ENCODE measurements at regions not wholly inside any gene's neighbourhood (a gene's known extent, or its start where the extent isn't known, plus 50 kb on each side); places are given as distances from the start of the nearest gene placed in this dataset.

- in situ Hi-C loops (cut with HindIII; ENCODE audit: low pct_ligation_motif_present, low sequenced_read_pairs): no loop called here
- no peak overlapping the region for H3K4me3 ChIP-seq (ENCODE audit: low read depth, low read length)
- TF ChIP-seq CTCF (IDR thresholded peaks at IDR 0.05; ENCODE audit: low read depth, low read length, missing control alignments): no peak
- no peaks in the 10 kb centered on the region for H3K27me3 ChIP-seq (replicated peaks)
- DNase-seq: no peak
- H3K27ac ChIP-seq: no peak overlapping the region
- H3K36me3 ChIP-seq (replicated peaks): no peaks in the 10 kb centered on the region
Measured at GRCh38 chr6:66328200-66328599, 621.2 kb upstream of the EYS start.

GRCh38 chr6:66326228-66326627 is 619.2 kb upstream of the EYS start:
- TF ChIP-seq CTCF (IDR thresholded peaks at IDR 0.05; ENCODE audit: low read depth, low read length, missing control alignments): no peak
- Histone ChIP-seq H3K27me3 (replicated peaks) (no peaks in the 10 kb centered on the region), H3K36me3 (replicated peaks) (no peaks in the 10 kb centered on the region), H3K27ac (no peak overlapping the region), H3K4me3 (ENCODE audit: low read depth, low read length) (no peak overlapping the region)
- in situ Hi-C loops (cut with HindIII; ENCODE audit: low pct_ligation_motif_present, low sequenced_read_pairs): no loop called here
- no peak for DNase-seq

DNA sequence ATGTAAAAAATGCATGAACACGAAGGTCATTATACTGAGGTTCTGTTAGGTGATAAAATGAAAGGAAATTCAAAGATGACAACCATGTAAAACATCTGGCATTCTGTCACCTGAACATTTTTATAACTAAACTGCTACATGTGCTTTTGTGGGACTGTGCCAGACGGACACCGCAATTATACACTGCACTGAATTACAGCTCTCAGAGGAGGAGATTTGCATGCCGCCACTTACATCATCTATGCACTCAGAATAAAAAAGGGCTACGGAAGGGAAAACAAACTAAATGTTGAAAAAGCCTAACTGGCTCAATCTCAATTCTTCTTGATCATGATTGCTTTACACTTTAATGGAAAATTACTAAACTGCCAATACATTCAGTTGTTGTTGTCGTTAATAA is 614.0 kb upstream of the EYS start:
- in situ Hi-C loops (cut with HindIII; ENCODE audit: low pct_ligation_motif_present, low sequenced_read_pairs): no loop called here
- no peak for TF ChIP-seq CTCF (IDR thresholded peaks at IDR 0.05; ENCODE audit: low read depth, low read length, missing control alignments)
- DNase-seq: no peak

DNA sequence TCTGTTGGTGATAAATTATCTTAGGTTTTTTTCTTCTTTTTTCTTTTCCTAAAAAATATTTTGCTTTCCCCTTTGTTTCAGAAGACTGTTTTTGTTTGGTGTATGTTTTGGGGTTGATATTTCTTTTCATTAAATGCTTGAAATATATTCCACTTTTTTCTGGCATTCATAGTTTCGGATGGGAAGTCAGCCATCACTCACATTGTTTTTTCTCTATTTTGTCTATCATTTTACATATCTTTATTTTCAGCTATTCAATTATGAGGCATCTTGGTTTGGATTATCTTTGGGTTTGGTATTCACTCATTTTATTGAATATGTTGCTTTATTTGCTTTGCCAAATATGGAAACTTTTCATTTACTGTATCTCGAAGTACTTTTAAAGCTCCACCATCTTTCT is 600.5 kb upstream of the EYS start:
- no peak overlapping the region for H3K27ac ChIP-seq
- no peaks in the 10 kb centered on the region for H3K27me3 ChIP-seq (replicated peaks)
- DNase-seq: no peak
- in situ Hi-C loops (cut with HindIII; ENCODE audit: low pct_ligation_motif_present, low sequenced_read_pairs): no loop called here
- H3K4me3 ChIP-seq (ENCODE audit: low read depth, low read length): no peak overlapping the region
- H3K36me3 ChIP-seq (replicated peaks): no peaks in the 10 kb centered on the region
- TF ChIP-seq CTCF (IDR thresholded peaks at IDR 0.05; ENCODE audit: low read depth, low read length, missing control alignments): no peak

More for the DNA sequence above, 614.0 kb upstream of the EYS start:
- Histone ChIP-seq H3K27ac (no peak overlapping the region), H3K4me3 (ENCODE audit: low read depth, low read length) (no peak overlapping the region), H3K27me3 (replicated peaks) (no peaks in the 10 kb centered on the region), H3K36me3 (replicated peaks) (no peaks in the 10 kb centered on the region)

DNA sequence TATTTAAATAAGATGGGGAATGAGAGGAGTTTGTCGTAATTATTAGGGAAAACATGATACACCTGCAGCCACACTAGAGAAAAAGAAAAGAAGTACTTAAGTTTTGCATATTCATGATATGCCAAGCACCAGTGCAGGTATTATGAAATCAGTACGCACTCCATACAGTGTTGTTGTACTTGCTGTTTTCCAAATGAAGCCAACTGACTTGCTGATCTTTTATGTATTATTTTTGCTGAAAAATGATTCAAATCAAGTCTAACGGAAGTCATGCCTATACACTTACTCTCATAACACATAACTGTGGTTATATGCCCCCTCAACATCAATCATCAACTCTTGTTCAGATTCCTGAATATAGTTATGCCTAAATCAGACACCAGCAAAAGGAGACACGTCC is 584.9 kb upstream of the EYS start:
- Histone ChIP-seq H3K27ac (no peak overlapping the region), H3K4me3 (ENCODE audit: low read depth, low read length) (no peak overlapping the region), H3K36me3 (replicated peaks) (no peaks in the 10 kb centered on the region), H3K27me3 (replicated peaks) (no peaks in the 10 kb centered on the region)
- DNase-seq: no peak
- TF ChIP-seq CTCF (IDR thresholded peaks at IDR 0.05; ENCODE audit: low read depth, low read length, missing control alignments): no peak
- in situ Hi-C loops (cut with HindIII; ENCODE audit: low pct_ligation_motif_present, low sequenced_read_pairs): no loop called here

GRCh38 chr6:66289889-66290288 is 582.9 kb upstream of the EYS start:
- H3K36me3 ChIP-seq (replicated peaks): no peaks in the 10 kb centered on the region
- in situ Hi-C loops (cut with HindIII; ENCODE audit: low pct_ligation_motif_present, low sequenced_read_pairs): no loop called here
- no peak for DNase-seq
- H3K27me3 ChIP-seq (replicated peaks): no peaks in the 10 kb centered on the region
- no peak overlapping the region for H3K27ac ChIP-seq
- no peak overlapping the region for H3K4me3 ChIP-seq (ENCODE audit: low read depth, low read length)
- TF ChIP-seq CTCF (IDR thresholded peaks at IDR 0.05; ENCODE audit: low read depth, low read length, missing control alignments): no peak

All from brain microvascular endothelial cell (primary cell).